HL-60 (cell line): ENCODE measurements at regions not wholly inside any gene's neighbourhood (a gene's known extent, or its start where the extent isn't known, plus 50 kb on each side); places are given as distances from the start of the nearest gene placed in this dataset.
"Not testable (repeated sequence)": the region's sequence is repeated elsewhere in the genome, so short reads cannot be mapped to it uniquely, and the experiment has no call there.

ENCODE experiments used
- DNase-seq, 2 experiments: peaks; one replicate each; pipeline ENCODE4 v3.0.0-alpha.2; 2010 to 2020; ENCODE audit warnings: low read depth in 1 of 2, low spot score in 1 of 2
- H3K27ac ChIP-seq: fragments of 250-450 bp; sonication (Bioruptor Pico); replicated peaks from 2 replicates; pipeline ENCODE4 v1.5.1; 2020; ENCODE audit warnings: mild to moderate bottlenecking, moderate library complexity
- H3K27me3 ChIP-seq: fragments of 250-450 bp; sonication (Bioruptor Pico); 2 replicates; pipeline ENCODE4 v1.5.1; 2021; ENCODE audit warnings: mild to moderate bottlenecking, moderate library complexity; ENCODE audit not compliant: insufficient read depth, poor library complexity, severe bottlenecking
- H3K4me3 ChIP-seq: replicated peaks from 2 replicates; pipeline ENCODE4 v1.5.1; 2011; ENCODE audit warnings: mild to moderate bottlenecking, control low read depth, low read length; ENCODE audit not compliant: insufficient read depth
- CTCF ChIP-seq: IDR thresholded peaks from one replicate; pipeline ENCODE4 v1.5.1; 2011; ENCODE audit warnings: low read length, control low read depth, inconsistent platforms; ENCODE audit not compliant: insufficient read depth
- GABPA ChIP-seq: IDR thresholded peaks from 2 replicates; pipeline ENCODE4 v1.6.1; 2012; ENCODE audit warnings: low read depth
- POLR2AphosphoS5 ChIP-seq: IDR thresholded peaks from 2 replicates; pipeline ENCODE4 v1.6.1; 2012; ENCODE audit warnings: low read depth
- SPI1 ChIP-seq: IDR thresholded peaks from 2 replicates; pipeline ENCODE4 v1.6.1; 2012; ENCODE audit warnings: low read depth, mild to moderate bottlenecking, borderline replicate concordance
- TF ChIP-seq, protein P1 (sequence below): IDR thresholded peaks from 2 replicates; pipeline ENCODE4 v1.6.1; 2012; ENCODE audit warnings: low read depth; ENCODE audit not compliant: insufficient replicate concordance

DNA sequence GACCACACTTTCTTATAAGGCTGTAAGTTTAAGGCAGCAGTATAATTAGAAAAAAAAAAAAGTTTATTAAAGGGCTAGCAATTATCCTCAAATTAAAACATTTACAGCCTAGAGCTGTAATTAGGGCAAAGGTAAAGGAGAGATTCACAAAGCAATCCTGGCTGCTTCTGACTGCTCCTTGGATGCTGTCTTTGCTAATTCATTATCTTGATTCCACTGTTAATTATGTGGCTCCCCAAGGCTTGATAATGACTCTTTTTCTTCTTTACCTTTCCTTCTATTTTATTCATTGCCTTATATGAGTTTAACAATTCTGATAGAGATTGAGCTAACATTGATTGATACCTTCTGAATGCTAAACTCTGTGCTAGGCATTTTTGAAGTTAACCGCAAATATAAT lies 476.5 kb downstream of the DTWD2 start:
- TF ChIP-seq, protein P1, sequence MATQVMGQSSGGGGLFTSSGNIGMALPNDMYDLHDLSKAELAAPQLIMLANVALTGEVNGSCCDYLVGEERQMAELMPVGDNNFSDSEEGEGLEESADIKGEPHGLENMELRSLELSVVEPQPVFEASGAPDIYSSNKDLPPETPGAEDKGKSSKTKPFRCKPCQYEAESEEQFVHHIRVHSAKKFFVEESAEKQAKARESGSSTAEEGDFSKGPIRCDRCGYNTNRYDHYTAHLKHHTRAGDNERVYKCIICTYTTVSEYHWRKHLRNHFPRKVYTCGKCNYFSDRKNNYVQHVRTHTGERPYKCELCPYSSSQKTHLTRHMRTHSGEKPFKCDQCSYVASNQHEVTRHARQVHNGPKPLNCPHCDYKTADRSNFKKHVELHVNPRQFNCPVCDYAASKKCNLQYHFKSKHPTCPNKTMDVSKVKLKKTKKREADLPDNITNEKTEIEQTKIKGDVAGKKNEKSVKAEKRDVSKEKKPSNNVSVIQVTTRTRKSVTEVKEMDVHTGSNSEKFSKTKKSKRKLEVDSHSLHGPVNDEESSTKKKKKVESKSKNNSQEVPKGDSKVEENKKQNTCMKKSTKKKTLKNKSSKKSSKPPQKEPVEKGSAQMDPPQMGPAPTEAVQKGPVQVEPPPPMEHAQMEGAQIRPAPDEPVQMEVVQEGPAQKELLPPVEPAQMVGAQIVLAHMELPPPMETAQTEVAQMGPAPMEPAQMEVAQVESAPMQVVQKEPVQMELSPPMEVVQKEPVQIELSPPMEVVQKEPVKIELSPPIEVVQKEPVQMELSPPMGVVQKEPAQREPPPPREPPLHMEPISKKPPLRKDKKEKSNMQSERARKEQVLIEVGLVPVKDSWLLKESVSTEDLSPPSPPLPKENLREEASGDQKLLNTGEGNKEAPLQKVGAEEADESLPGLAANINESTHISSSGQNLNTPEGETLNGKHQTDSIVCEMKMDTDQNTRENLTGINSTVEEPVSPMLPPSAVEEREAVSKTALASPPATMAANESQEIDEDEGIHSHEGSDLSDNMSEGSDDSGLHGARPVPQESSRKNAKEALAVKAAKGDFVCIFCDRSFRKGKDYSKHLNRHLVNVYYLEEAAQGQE = no peak
- no peak for TF ChIP-seq GABPA
- TF ChIP-seq CTCF = no peak
- TF ChIP-seq POLR2AphosphoS5 = no peak
- TF ChIP-seq SPI1 = no peak
- no peak overlapping the region for H3K4me3 ChIP-seq
- no peaks in the 10 kb centered on the region for H3K27me3 ChIP-seq
- DNase-seq = no peak
- H3K27ac ChIP-seq = no peak overlapping the region

DNA sequence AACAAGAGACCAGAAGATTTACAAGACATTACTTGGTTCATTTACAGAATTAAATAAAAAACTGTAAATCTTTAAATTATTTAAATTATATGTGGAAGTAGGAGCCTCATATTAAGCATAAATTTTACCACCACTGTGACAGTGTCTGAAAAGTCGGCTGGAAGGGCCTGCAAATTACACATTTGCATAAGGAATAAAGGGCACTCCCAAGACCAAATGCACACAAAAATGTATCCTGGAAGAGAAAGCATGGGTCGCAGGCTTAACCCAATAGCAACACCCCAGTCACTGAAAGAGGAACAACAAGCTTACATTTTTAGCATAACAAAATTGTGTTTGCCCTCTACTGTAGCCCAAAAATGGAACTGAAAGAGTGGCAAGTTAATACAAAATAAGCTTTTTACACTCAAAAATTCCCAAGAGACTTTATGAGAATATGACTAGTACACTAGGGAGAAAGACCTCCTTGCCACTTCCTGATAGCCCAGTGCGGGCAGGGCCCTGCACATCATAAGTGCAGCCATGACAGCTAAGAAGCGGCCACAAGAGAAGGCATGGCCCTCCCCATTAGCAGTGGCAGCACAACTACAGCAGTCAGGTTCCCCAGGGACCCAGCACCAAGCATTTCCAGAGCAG lies 482.0 kb downstream of the DTWD2 start:
- no peak for DNase-seq
- Histone ChIP-seq H3K27ac (no peak overlapping the region), H3K27me3 (no peaks in the 10 kb centered on the region), H3K4me3 (no peak overlapping the region)
- TF ChIP-seq GABPA = no peak
- no peak for TF ChIP-seq SPI1
- TF ChIP-seq POLR2AphosphoS5 = no peak
- no peak for TF ChIP-seq CTCF
- TF ChIP-seq, protein P1 = no peak

- DNase-seq, H3K27ac ChIP-seq, H3K4me3 ChIP-seq, H3K27me3 ChIP-seq: not testable (repeated sequence)
These were observed 486.1 kb downstream of the DTWD2 start for GRCh38 chr5:118502232-118502631.

DNA sequence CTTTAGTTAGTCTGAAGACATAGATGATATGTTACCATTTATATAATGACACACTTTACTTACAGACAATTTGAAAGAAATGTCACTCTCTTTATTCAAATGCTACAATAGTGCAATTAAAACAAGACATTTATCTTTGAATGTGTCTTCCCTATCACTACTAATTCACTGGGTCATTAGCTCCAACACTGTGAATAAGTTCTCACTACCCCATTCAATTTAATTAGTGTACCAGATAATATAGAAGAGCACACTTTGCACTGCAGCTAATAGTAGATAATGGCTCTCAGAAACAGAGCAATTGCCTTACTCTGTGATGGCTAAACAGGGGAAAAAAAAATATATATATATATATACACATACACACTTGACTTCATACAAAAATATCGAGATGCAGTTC lies 497.0 kb downstream of the DTWD2 start:
- TF ChIP-seq CTCF (no peak), SPI1 (no peak), GABPA (no peak), POLR2AphosphoS5 (no peak)
- TF ChIP-seq, protein P1 = no peak
- no peak for DNase-seq

More for the DNA sequence above, 497.0 kb downstream of the DTWD2 start:
- H3K27ac ChIP-seq = no peak overlapping the region
- no peaks in the 10 kb centered on the region for H3K27me3 ChIP-seq
- no peak overlapping the region for H3K4me3 ChIP-seq
